ENCODE measurements at regions not wholly inside any gene's neighbourhood (a gene's known extent, or its start where the extent isn't known, plus 50 kb on each side); places are given as distances from the start of the nearest gene placed in this dataset.

GRCh38 chr5:15065091-15065490, 193.5 kb upstream of the ANKH start:
- TF ChIP-seq GATA3 (IDR thresholded peaks at IDR 0.05; ENCODE audit: low read depth, low read length) = no peak
- TF ChIP-seq GATA2 (IDR thresholded peaks at IDR 0.05; ENCODE audit: low read depth, low read length) = no peak
